ENCODE measurements at regions not wholly inside any gene's neighbourhood (a gene's known extent, or its start where the extent isn't known, plus 50 kb on each side); places are given as distances from the start of the nearest gene placed in this dataset.

DNA sequence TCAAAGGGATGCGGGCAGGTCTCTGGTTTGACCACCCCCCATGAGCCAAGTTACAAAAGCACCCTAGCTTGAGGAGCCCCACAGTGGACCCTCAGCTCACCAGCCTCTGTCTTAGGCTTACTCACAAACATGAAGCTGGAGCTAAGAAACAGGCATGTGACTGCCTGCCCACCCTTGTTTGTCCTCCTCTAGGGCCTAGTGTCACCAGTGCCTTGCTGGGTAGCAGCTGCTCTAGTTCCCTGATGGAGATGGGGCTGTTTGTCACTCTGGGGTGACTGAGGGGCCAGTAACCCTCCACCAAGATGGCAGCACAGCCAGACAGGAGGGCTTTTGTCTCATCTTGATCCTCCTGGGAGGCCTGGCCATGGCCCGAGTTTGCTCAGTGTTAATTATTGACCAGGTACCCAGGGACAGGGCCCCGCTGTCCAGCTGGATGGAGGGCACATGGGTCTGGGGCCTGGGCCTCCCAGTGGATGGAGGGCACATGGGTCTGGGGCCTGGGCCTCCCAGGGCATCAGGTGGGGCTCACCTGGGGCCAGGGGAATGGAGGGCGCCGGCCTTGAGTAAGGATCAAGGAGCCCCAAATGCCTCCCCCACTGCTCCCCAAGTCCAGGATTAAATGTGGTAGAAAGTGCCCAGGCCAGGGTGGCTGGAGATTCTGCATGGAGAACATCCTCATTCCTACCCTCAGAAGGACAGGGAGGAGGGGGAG lies 185.9 kb upstream of the HAAO start:
- TF ChIP-seq TCF12 (IDR thresholded peaks at IDR 0.05; ENCODE audit: low read depth) (no peak), RAD21 (IDR thresholded peaks at IDR 0.05; ENCODE audit: low read depth) (no peak), YY1 (IDR thresholded peaks at IDR 0.05; ENCODE audit: low read depth) (no peak), CEBPB (IDR thresholded peaks at IDR 0.05) (no peak), ZBTB7A (IDR thresholded peaks at IDR 0.05; ENCODE audit: low read depth) (no peak), FOXM1 (IDR thresholded peaks at IDR 0.05; ENCODE audit: borderline replicate concordance, low read depth) (no peak), EGR1 (IDR thresholded peaks at IDR 0.05) (no peak), CREB1 (IDR thresholded peaks at IDR 0.05; ENCODE audit: low read depth) (no peak)
- TF ChIP-seq, protein P1, sequence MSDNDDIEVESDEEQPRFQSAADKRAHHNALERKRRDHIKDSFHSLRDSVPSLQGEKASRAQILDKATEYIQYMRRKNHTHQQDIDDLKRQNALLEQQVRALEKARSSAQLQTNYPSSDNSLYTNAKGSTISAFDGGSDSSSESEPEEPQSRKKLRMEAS (IDR thresholded peaks at IDR 0.05), result no peak
- TF ChIP-seq, protein P2, sequence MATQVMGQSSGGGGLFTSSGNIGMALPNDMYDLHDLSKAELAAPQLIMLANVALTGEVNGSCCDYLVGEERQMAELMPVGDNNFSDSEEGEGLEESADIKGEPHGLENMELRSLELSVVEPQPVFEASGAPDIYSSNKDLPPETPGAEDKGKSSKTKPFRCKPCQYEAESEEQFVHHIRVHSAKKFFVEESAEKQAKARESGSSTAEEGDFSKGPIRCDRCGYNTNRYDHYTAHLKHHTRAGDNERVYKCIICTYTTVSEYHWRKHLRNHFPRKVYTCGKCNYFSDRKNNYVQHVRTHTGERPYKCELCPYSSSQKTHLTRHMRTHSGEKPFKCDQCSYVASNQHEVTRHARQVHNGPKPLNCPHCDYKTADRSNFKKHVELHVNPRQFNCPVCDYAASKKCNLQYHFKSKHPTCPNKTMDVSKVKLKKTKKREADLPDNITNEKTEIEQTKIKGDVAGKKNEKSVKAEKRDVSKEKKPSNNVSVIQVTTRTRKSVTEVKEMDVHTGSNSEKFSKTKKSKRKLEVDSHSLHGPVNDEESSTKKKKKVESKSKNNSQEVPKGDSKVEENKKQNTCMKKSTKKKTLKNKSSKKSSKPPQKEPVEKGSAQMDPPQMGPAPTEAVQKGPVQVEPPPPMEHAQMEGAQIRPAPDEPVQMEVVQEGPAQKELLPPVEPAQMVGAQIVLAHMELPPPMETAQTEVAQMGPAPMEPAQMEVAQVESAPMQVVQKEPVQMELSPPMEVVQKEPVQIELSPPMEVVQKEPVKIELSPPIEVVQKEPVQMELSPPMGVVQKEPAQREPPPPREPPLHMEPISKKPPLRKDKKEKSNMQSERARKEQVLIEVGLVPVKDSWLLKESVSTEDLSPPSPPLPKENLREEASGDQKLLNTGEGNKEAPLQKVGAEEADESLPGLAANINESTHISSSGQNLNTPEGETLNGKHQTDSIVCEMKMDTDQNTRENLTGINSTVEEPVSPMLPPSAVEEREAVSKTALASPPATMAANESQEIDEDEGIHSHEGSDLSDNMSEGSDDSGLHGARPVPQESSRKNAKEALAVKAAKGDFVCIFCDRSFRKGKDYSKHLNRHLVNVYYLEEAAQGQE (IDR thresholded peaks at IDR 0.05; ENCODE audit: low read depth), result no peak
- TF ChIP-seq, protein P3, sequence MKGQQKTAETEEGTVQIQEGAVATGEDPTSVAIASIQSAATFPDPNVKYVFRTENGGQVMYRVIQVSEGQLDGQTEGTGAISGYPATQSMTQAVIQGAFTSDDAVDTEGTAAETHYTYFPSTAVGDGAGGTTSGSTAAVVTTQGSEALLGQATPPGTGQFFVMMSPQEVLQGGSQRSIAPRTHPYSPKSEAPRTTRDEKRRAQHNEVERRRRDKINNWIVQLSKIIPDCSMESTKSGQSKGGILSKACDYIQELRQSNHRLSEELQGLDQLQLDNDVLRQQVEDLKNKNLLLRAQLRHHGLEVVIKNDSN (IDR thresholded peaks at IDR 0.05), result no peak

Measured in Ishikawa (cell line).